BJ (cell line): ENCODE measurements at regions not wholly inside any gene's neighbourhood (a gene's known extent, or its start where the extent isn't known, plus 50 kb on each side); places are given as distances from the start of the nearest gene placed in this dataset.

Source experiments
- CTCF ChIA-PET: fragments of 350-600 bp; formaldehyde crosslinking; extraction: SDS; loops from one replicate; lab custom pipeline; 2021; ENCODE audit warnings: antibody characterized with exemption, inconsistent platforms; lab: Yijun Ruan, JAX
- POLR2A ChIA-PET: fragments of 300-600 bp; sonication (Branson Sonifier 250); formaldehyde crosslinking; extraction: SDS; loops from one replicate; lab custom pipeline; 2021; ENCODE audit warnings: antibody characterized with exemption; lab: Charles Lee
- DNase-seq: peaks from one replicate; pipeline ENCODE4 v3.0.0-alpha.2; 2011; ENCODE audit warnings: low read depth
- H3K27me3 ChIP-seq: 2 replicates; pipeline ENCODE4 v1.6.0; 2011; ENCODE audit warnings: low read length; ENCODE audit not compliant: control insufficient read depth, insufficient read depth
- H3K36me3 ChIP-seq: 2 replicates; pipeline ENCODE4 v1.5.1; 2011; ENCODE audit warnings: low read length; ENCODE audit not compliant: control insufficient read depth, insufficient read depth
- H3K4me3 ChIP-seq: 2 replicates; pipeline ENCODE4 v1.5.1; 2011; ENCODE audit warnings: low read depth, mild to moderate bottlenecking, control low read depth, low read length
- CTCF ChIP-seq: IDR thresholded peaks from 2 replicates; pipeline ENCODE4 v1.5.1; 2011; ENCODE audit warnings: low read depth, mild to moderate bottlenecking, control low read depth, inconsistent platforms, low read length, moderate library complexity; ENCODE audit not compliant: insufficient read depth

DNA sequence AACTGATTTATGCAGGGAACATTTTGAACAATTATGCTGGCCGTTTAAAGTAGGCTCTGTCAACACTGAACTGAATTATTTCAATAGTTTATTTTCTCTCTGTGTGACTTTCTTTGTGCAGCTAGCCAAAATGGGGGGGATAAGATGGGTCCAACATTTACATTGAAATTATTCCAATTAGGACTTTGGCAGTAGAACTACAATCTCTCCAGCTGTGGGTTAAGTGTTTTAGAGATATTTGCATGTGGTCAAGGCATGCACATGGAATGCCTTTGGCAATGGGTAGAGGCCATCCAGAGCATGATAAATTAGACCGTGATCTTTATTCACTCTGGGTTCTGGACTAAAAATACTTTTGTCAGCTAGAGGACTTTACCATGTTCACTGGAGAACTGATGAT lies 107.9 kb upstream of the ELOVL6 start:
- POLR2A ChIA-PET: no interaction called here

DNA sequence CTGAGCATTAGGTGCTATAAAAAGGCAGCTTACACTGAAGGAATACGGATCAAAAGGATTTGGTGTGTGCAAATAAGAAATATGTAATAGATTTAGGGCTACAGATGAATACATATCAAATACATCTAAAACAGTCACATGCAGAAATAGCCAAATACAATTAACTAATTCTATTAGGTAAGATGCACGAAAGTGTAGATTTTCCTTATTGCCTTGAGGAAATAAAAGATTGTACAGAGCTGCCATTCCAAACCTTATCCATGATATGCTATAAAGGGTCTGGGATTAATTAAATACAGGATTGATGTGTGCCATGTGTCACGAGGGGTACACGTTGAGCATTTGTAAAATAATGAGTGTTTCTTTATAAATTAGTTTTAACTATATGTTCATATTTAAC lies 107.0 kb upstream of the ELOVL6 start:
- Histone ChIP-seq H3K27me3 (no peaks in the 10 kb centered on the region), H3K4me3 (no peak overlapping the region), H3K36me3 (no peaks in the 10 kb centered on the region)
- ChIA-PET POLR2A (no interaction called here), CTCF (interaction anchor here (2.4 kb wide), 1 partner anchor 10 kb away, joined by 9 read pairs; no protein-coding TSS in a partner anchor)
- DNase-seq: no peak
- no peak for TF ChIP-seq CTCF

More for the DNA sequence above, 107.9 kb upstream of the ELOVL6 start:
- Histone ChIP-seq H3K36me3 (no peaks in the 10 kb centered on the region), H3K4me3 (no peak overlapping the region), H3K27me3 (no peaks in the 10 kb centered on the region)
- CTCF ChIA-PET: interaction anchor here (0.6 to 13.1 kb wide), 5 partner anchors 9 to 1629 kb away, joined by 3 to 170 read pairs (median 6); no protein-coding TSS in a partner anchor
- no peak for TF ChIP-seq CTCF
- no peak for DNase-seq

DNA sequence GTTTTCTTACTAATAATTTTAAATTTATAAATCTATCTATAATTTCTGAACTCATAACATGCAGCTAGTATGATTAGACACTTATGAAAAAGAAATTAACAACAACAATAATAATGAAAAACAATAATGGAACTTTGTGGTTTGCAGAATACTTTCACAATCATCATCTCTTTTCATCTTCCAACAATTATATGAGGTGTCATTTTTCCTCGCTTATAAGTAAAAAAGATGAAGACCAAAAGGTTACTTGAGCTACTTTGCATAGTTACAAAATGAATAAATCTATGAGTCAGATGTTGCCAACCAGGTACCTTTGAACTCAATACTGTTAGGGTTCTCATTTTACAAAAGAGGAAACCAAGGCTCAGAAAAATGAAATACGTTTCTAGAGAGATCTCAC lies 98.5 kb upstream of the ELOVL6 start:
- POLR2A ChIA-PET: no interaction called here

DNA sequence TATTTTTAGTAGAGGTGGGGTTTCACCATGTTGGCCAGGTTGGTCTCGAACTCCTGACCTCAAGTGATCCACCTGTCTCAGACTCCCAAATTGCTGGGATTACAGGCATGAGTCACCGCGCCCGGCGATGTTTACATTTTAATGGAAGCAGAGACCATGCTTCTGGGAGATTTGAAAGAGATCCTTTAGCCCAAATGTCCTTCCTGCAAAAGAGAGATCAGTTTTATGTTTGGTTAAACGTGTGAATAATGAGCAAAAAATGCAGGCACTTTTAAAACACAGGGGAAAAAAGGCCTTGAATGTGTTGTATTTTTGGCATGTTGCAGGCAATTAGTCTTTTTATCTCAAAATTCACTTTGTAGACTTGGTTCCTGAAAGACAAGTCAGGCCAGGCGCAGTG lies 95.8 kb upstream of the ELOVL6 start:
- no peak for DNase-seq
- Histone ChIP-seq H3K4me3 (no peak overlapping the region), H3K27me3 (no peaks in the 10 kb centered on the region), H3K36me3 (no peaks in the 10 kb centered on the region)
- no peak for TF ChIP-seq CTCF
- ChIA-PET CTCF (no interaction called here), POLR2A (no interaction called here)

More for the DNA sequence above, 98.5 kb upstream of the ELOVL6 start:
- CTCF ChIA-PET: interaction anchor here (0.9 kb wide), 1 partner anchor 291 kb away, joined by 3 read pairs; no protein-coding TSS in a partner anchor
- TF ChIP-seq CTCF: no peak
- no peak for DNase-seq
- H3K4me3 ChIP-seq: no peak overlapping the region
- no peaks in the 10 kb centered on the region for H3K27me3 ChIP-seq
- H3K36me3 ChIP-seq: no peaks in the 10 kb centered on the region

GRCh38 chr4:110292994-110293744 lies 94.8 kb upstream of the ELOVL6 start:
- CTCF ChIA-PET: interaction anchor here (0.6 to 0.8 kb wide), 2 partner anchors 24 to 56 kb away, joined by 3 read pairs; no protein-coding TSS in a partner anchor
- POLR2A ChIA-PET: no interaction called here
- Histone ChIP-seq H3K36me3 (no peaks in the 10 kb centered on the region), H3K27me3 (no peaks in the 10 kb centered on the region), H3K4me3 (no peak overlapping the region)
- no peak for TF ChIP-seq CTCF
- no peak for DNase-seq
